Neural crest cell (in vitro differentiated cells): ENCODE measurements at regions not wholly inside any gene's neighbourhood (a gene's known extent, or its start where the extent isn't known, plus 50 kb on each side); places are given as distances from the start of the nearest gene placed in this dataset.
"Not testable (repeated sequence)": the region's sequence is repeated elsewhere in the genome, so short reads cannot be mapped to it uniquely, and the experiment has no call there.

Experiments
- DNase-seq: peaks from one replicate; pipeline ENCODE4 v3.0.0; 2021; ENCODE audit warnings: low read depth, mixed read lengths, low spot score
- H3K27ac Mint-ChIP-seq: one replicate; pipeline ENCODE4 v1.8.0; 2021; ENCODE audit warnings: mild to moderate bottlenecking, mixed read lengths; ENCODE audit not compliant: unreplicated experiment
- H3K27me3 Mint-ChIP-seq: 2 replicates; pipeline ENCODE4 v1.8.0; 2021; ENCODE audit warnings: low read depth, mild to moderate bottlenecking, mixed read lengths
- H3K36me3 Mint-ChIP-seq: 2 replicates; pipeline ENCODE4 v1.8.0; 2021; ENCODE audit warnings: low read depth, mild to moderate bottlenecking, mixed read lengths
- H3K4me1 Mint-ChIP-seq: 2 replicates; pipeline ENCODE4 v1.8.0; 2021; ENCODE audit warnings: mixed read lengths
- H3K4me3 Mint-ChIP-seq: one replicate; pipeline ENCODE4 v1.8.0; 2021; ENCODE audit warnings: mild to moderate bottlenecking, mixed read lengths
- H3K9me3 Mint-ChIP-seq: 2 replicates; pipeline ENCODE4 v1.8.0; 2021; ENCODE audit warnings: mixed read lengths
- TF ChIP-seq, protein P1 (sequence below): fragments of 200-600 bp; sonication (generic); conservative IDR thresholded peaks from 2 replicates; pipeline ENCODE4 v1.5.0; 2021; ENCODE audit warnings: antibody characterized with exemption, mild to moderate bottlenecking

- Mint-ChIP-seq H3K36me3 (peaks cover 15% of the 10 kb centered on the region), H3K27ac (no peak overlapping the region), H3K9me3 (peaks cover 24% of the 10 kb centered on the region), H3K27me3 (no peaks in the 10 kb centered on the region), H3K4me3 (no peak overlapping the region), H3K4me1 (peaks cover 19% of the 10 kb centered on the region)
- TF ChIP-seq, protein P1, sequence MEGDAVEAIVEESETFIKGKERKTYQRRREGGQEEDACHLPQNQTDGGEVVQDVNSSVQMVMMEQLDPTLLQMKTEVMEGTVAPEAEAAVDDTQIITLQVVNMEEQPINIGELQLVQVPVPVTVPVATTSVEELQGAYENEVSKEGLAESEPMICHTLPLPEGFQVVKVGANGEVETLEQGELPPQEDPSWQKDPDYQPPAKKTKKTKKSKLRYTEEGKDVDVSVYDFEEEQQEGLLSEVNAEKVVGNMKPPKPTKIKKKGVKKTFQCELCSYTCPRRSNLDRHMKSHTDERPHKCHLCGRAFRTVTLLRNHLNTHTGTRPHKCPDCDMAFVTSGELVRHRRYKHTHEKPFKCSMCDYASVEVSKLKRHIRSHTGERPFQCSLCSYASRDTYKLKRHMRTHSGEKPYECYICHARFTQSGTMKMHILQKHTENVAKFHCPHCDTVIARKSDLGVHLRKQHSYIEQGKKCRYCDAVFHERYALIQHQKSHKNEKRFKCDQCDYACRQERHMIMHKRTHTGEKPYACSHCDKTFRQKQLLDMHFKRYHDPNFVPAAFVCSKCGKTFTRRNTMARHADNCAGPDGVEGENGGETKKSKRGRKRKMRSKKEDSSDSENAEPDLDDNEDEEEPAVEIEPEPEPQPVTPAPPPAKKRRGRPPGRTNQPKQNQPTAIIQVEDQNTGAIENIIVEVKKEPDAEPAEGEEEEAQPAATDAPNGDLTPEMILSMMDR = no peak
- no peak for DNase-seq
Measured at GRCh38 chr2:240260664-240261063, 120.2 kb upstream of the OTOS start.

- not testable (repeated sequence) for H3K27me3 Mint-ChIP-seq, H3K27ac Mint-ChIP-seq, DNase-seq, H3K4me3 Mint-ChIP-seq
- Mint-ChIP-seq H3K9me3 (peaks cover 24% of the 10 kb centered on the region), H3K36me3 (peaks cover 15% of the 10 kb centered on the region), H3K4me1 (peaks cover 16% of the 10 kb centered on the region)
Measured at GRCh38 chr2:240262578-240262977, 122.1 kb upstream of the OTOS start.

DNA sequence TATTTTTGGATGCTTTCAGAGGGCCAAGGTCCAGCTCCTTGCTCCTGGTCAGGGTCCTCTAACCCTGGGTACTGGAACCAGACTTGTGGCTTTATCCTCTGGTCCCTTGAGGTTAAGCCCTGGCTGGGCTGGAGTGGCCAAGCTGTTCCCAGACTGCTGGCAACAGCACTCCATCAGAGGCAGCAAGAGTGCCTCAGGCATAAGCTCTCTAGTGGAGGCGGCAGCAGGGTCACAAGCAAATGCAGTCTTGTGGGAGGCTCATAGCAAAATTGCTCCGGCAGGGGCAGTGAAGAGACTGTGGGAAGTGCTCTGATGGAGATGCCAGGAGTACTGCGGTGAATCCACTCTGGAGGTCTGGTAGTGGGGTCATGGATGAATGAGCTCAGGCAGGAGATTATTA is 128.9 kb upstream of the OTOS start:
- peaks cover 9% of the 10 kb centered on the region for H3K4me1 Mint-ChIP-seq
- no peak for DNase-seq
- H3K4me3 Mint-ChIP-seq = no peak overlapping the region
- peaks cover 16% of the 10 kb centered on the region for H3K36me3 Mint-ChIP-seq
- no peaks in the 10 kb centered on the region for H3K27me3 Mint-ChIP-seq
- H3K9me3 Mint-ChIP-seq = peaks cover 17% of the 10 kb centered on the region
- no peak overlapping the region for H3K27ac Mint-ChIP-seq
- TF ChIP-seq, protein P1 = no peak

- H3K4me1 Mint-ChIP-seq = peaks cover 9% of the 10 kb centered on the region
- H3K27me3 Mint-ChIP-seq = no peaks in the 10 kb centered on the region
- H3K27ac Mint-ChIP-seq = no peak overlapping the region
- H3K4me3 Mint-ChIP-seq = no peak overlapping the region
- TF ChIP-seq, protein P1 = no peak
- DNase-seq = no peak
- peaks cover 17% of the 10 kb centered on the region for H3K9me3 Mint-ChIP-seq
- H3K36me3 Mint-ChIP-seq = peaks cover 16% of the 10 kb centered on the region
Measured at GRCh38 chr2:240269886-240270285, 129.4 kb upstream of the OTOS start.

DNA sequence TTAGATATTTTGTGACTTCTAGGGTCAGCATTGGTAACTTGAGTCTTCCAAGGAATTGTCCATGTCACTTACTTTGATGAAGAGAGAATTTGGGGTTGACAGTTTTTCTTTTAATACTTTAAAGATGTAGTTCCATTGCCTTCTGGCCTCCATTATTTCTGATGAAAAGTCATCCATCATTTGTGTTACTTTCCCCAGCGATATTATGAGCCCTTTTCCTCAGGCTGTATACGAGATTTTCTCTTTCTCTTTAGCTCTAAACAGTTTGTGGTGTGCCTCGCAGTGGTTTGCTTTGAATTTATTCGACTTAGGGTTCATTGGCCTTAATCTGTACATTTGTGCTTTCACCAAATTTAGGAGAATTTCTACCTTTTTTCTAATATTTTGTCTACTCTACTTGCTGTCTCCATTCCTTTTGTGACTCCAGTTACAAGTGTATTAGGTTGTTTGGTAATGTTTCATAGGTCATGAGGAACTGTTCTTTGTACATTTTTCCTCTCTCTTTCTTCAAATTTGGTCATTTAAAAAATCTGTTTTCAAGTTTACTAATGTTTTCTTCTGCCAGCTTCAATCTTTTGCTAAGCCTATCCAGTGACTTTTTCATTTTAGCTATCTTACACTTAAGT is 131.4 kb upstream of the OTOS start:
- no peaks in the 10 kb centered on the region for H3K27me3 Mint-ChIP-seq
- H3K9me3 Mint-ChIP-seq = peaks cover 17% of the 10 kb centered on the region

GRCh38 chr2:240275386-240275785 is 134.9 kb upstream of the OTOS start:
- Mint-ChIP-seq H3K4me1 (no peaks in the 10 kb centered on the region), H3K36me3 (peaks cover 10% of the 10 kb centered on the region), H3K27me3 (no peaks in the 10 kb centered on the region), H3K27ac (no peak overlapping the region), H3K4me3 (no peak overlapping the region), H3K9me3 (peaks cover 17% of the 10 kb centered on the region)
- DNase-seq = no peak
- TF ChIP-seq, protein P1 = no peak

More for the DNA sequence above, 131.4 kb upstream of the OTOS start:
- DNase-seq = no peak
- H3K27ac Mint-ChIP-seq = no peak overlapping the region
- H3K36me3 Mint-ChIP-seq = peaks cover 16% of the 10 kb centered on the region
- H3K4me1 Mint-ChIP-seq = peaks cover 9% of the 10 kb centered on the region
- TF ChIP-seq, protein P1 = no peak
- H3K4me3 Mint-ChIP-seq = no peak overlapping the region
